Pancreas (tissue), 10 donors: ENCODE measurements at regions not wholly inside any gene's neighbourhood (a gene's known extent, or its start where the extent isn't known, plus 50 kb on each side); places are given as distances from the start of the nearest gene placed in this dataset.

ENCODE experiments used
- ATAC-seq, 4 donors: fragments of 200-7000 bp; cut with Tn5 transposase; one replicate each; pipeline versions ENCODE4 v1.8.0 to v1.9.1; 2020; ENCODE audit warnings: mild to moderate bottlenecking in 4 of 4, moderate library complexity in 4 of 4
- DNase-seq, 6 donors: peaks; one replicate each; pipeline ENCODE4 v3.0.0-alpha.2; 2020
- FAIRE-seq: peaks from 2 replicates; lab custom pipeline; 2012; peaks lifted over from hg19 to GRCh38; lab: Jason Lieb, UNC
- H3K27ac ChIP-seq, 4 donors: fragments of 200-600 bp; sonication (generic); 1 replicate in 3 of 4; 2 replicates in 1 of 4; pipeline versions ENCODE4 v1.5.0 to v1.8.0; 2020
- H3K27me3 ChIP-seq, 4 donors: fragments of 200-600 bp; one replicate each; pipeline ENCODE4 v1.8.0; 2021
- H3K36me3 ChIP-seq, 3 donors: fragments of 200-600 bp; sonication (generic) in 1 of 3; one replicate each; pipeline versions ENCODE4 v1.5.0 to v1.8.0; 2020 to 2021
- H3K4me1 ChIP-seq, 3 donors: fragments of 200-600 bp; one replicate each; pipeline ENCODE4 v1.8.0; 2021
- H3K4me3 ChIP-seq, 4 donors: fragments of 200-600 bp; sonication (generic) in 2 of 4; one replicate each; pipeline versions ENCODE4 v1.5.0 to v1.8.0; 2020 to 2021
- H3K9me3 ChIP-seq, 4 donors: fragments of 200-600 bp; one replicate each; pipeline ENCODE4 v1.8.0; 2021
- CTCF ChIP-seq, 4 donors: fragments of 200-600 bp; sonication (generic) in 3 of 4; IDR thresholded peaks; one replicate each; pipeline versions ENCODE4 v1.5.0 to v1.8.0; 2021; ENCODE audit warnings: antibody characterized with exemption in 4 of 4
- WGBS, 2 donors: extraction: QIAGEN DNeasy Blood & Tissue Kit; methylation state at CpG; one replicate each; pipeline ENCODE4 v1.1.7; 2013; 5-methylcytosine and 5-hydroxymethylcytosine counted together
- intact Hi-C, 3 donors: fragments of 100-400 bp; cut with DNase I; formaldehyde crosslinking; loops; one replicate each; pipeline versions ENCODE4 v1.11.1 to v1.14.2; 2022
- donor health status: healthy with polysubstance abuse.
- donor health status: DM: no; HTN: no; CAD: no; lungs with moderate emphysema.
- donor health status: DM: no; HTN: no; CAD: no.
- donor health status: control.
- donor health status: control.
- donor health status: Bipolar disorder and iron deficiency.
- donor health status: DM: yes; HTN: yes; CAD: no.
- donor health status: DM: no; HTN: no; CAD: no.
- donor health status: DM: no; HTN: no; CAD: no.
- donor health status: DM: yes; HTN: yes; CAD: no.

- Histone ChIP-seq H3K4me1 (no peaks in the 10 kb centered on the region), H3K27ac (no peak overlapping the region), H3K9me3 (no peaks in the 10 kb centered on the region), H3K27me3 (no peaks in the 10 kb centered on the region), H3K36me3 (no peaks in the 10 kb centered on the region), H3K4me3 (no peak overlapping the region)
- no peak for TF ChIP-seq CTCF (IDR thresholded peaks at IDR 0.05)
- intact Hi-C loops, result no loop called here
- DNase-seq (no peak), FAIRE-seq (no peak), ATAC-seq (peak in 1 of 4 donors; percentile 26)
- 41 to 49% methylated on average over 14 of the region's 14 CpGs for WGBS, 2 donors
These were observed 103.8 kb upstream of the SMIM21 start for GRCh38 chr18:75531212-75531850.

GRCh38 chr18:75530566-75531211 is 103.2 kb upstream of the SMIM21 start:
- H3K4me1 ChIP-seq, result no peaks in the 10 kb centered on the region
- ATAC-seq (no peak), FAIRE-seq (no peak), DNase-seq (no peak)
- H3K9me3 ChIP-seq, result no peaks in the 10 kb centered on the region
- no peak overlapping the region for H3K27ac ChIP-seq
- no peak overlapping the region for H3K4me3 ChIP-seq
- H3K36me3 ChIP-seq, result no peaks in the 10 kb centered on the region
- WGBS, 2 donors, result 70 to 81% methylated on average over 7 of the region's 7 CpGs
- no peaks in the 10 kb centered on the region for H3K27me3 ChIP-seq
- no peak for TF ChIP-seq CTCF (IDR thresholded peaks at IDR 0.05)
- intact Hi-C loops, result no loop called here

GRCh38 chr18:75530118-75530517 is 102.6 kb upstream of the SMIM21 start:
- Histone ChIP-seq H3K27me3 (no peaks in the 10 kb centered on the region), H3K27ac (no peak overlapping the region), H3K36me3 (no peaks in the 10 kb centered on the region), H3K9me3 (no peaks in the 10 kb centered on the region), H3K4me3 (no peak overlapping the region), H3K4me1 (no peaks in the 10 kb centered on the region)
- intact Hi-C loops, result no loop called here
- ATAC-seq, result peak in 1 of 4 donors; percentile 16
- WGBS, 2 donors, result 41 to 49% methylated on average over 4 of the region's 4 CpGs
- FAIRE-seq, result no peak
- no peak for DNase-seq
- no peak for TF ChIP-seq CTCF (IDR thresholded peaks at IDR 0.05)

GRCh38 chr18:75529394-75529793 is 101.9 kb upstream of the SMIM21 start:
- no peak for DNase-seq
- TF ChIP-seq CTCF (IDR thresholded peaks at IDR 0.05), result no peak
- no peak for ATAC-seq
- Histone ChIP-seq H3K27ac (no peak overlapping the region), H3K27me3 (no peaks in the 10 kb centered on the region), H3K4me1 (no peaks in the 10 kb centered on the region), H3K36me3 (no peaks in the 10 kb centered on the region), H3K4me3 (no peak overlapping the region), H3K9me3 (no peaks in the 10 kb centered on the region)
- intact Hi-C loops, result no loop called here
- no peak for FAIRE-seq
- 69 to 78% methylated on average over 8 of the region's 8 CpGs for WGBS, 2 donors
